HUES64 (cell line): ENCODE measurements at regions not wholly inside any gene's neighbourhood (a gene's known extent, or its start where the extent isn't known, plus 50 kb on each side); places are given as distances from the start of the nearest gene placed in this dataset.

ENCODE experiments used
- H3K27ac ChIP-seq: 2 replicates; pipeline ENCODE4 v1.7.0; 2013; ENCODE audit warnings: low read depth, low read length, inconsistent platforms
- H3K27me3 ChIP-seq: 2 replicates; pipeline ENCODE4 v1.6.1; 2013; ENCODE audit warnings: mild to moderate bottlenecking, low read length; ENCODE audit not compliant: insufficient read depth
- H3K36me3 ChIP-seq: 2 replicates; pipeline ENCODE4 v1.6.1; 2013; ENCODE audit warnings: mild to moderate bottlenecking, low read length; ENCODE audit not compliant: insufficient read depth
- H3K4me1 ChIP-seq: 2 replicates; pipeline ENCODE4 v1.6.1; 2013; ENCODE audit warnings: mild to moderate bottlenecking, low read length, moderate library complexity; ENCODE audit not compliant: insufficient read depth
- H3K4me3 ChIP-seq: 2 replicates; pipeline ENCODE4 v1.5.1; 2013; ENCODE audit warnings: mild to moderate bottlenecking, low read length, moderate library complexity
- H3K9ac ChIP-seq: 2 replicates; pipeline ENCODE4 v1.6.1; 2013; ENCODE audit warnings: mild to moderate bottlenecking, low read depth, low read length
- H3K9me3 ChIP-seq: 2 replicates; pipeline ENCODE4 v1.6.1; 2013; ENCODE audit warnings: low read depth, low read length; ENCODE audit not compliant: insufficient read depth
- WGBS: fragments of 150-250, 120-280 bp; methylation state at CpG from one replicate; pipeline ENCODE4 v1.1.7; 2013; ENCODE audit warnings: missing lambda C conversion rate; 5-methylcytosine and 5-hydroxymethylcytosine counted together

DNA sequence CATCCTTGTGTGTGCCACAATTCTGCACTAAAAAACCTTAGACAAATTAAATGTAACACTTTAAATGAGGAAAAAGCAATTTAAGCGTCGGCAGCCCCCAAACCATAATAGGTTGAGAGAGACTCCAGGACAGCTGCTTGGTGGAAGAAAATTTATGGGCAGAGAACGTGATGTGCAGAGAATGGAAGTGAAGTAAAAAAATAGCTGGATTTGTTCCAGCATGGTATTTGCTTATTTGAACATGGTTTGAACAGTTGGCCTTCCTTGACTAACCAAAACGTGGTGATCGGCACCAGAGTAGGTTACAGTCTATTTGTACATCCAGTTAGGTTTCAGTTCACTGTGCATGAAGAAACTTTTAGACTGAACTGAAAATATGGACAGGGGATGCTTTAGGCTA lies 343.0 kb upstream of the CPEB2 start:
- WGBS, result 96% methylated on average over 5 of the region's 5 CpGs
- no peak overlapping the region for H3K4me3 ChIP-seq
- H3K9me3 ChIP-seq, result 0 out of 2 replicates have a peak, but pooled peaks cover under 1% of the 10 kb centered on the region
- no peaks in the 10 kb centered on the region for H3K36me3 ChIP-seq
- H3K9ac ChIP-seq, result no peak overlapping the region
- no peaks in the 10 kb centered on the region for H3K27me3 ChIP-seq
- H3K4me1 ChIP-seq, result no peaks in the 10 kb centered on the region
- H3K27ac ChIP-seq, result no peak overlapping the region

- H3K27me3 ChIP-seq, result no peaks in the 10 kb centered on the region
- H3K9ac ChIP-seq, result no peak overlapping the region
- peaks cover 8% of the 10 kb centered on the region for H3K9me3 ChIP-seq
- no peak overlapping the region for H3K4me3 ChIP-seq
- H3K36me3 ChIP-seq, result no peaks in the 10 kb centered on the region
- 93% methylated on average over 2 of the region's 2 CpGs for WGBS
- no peak overlapping the region for H3K27ac ChIP-seq
- no peaks in the 10 kb centered on the region for H3K4me1 ChIP-seq
These were observed 334.6 kb upstream of the CPEB2 start for GRCh38 chr4:14667624-14668151.

DNA sequence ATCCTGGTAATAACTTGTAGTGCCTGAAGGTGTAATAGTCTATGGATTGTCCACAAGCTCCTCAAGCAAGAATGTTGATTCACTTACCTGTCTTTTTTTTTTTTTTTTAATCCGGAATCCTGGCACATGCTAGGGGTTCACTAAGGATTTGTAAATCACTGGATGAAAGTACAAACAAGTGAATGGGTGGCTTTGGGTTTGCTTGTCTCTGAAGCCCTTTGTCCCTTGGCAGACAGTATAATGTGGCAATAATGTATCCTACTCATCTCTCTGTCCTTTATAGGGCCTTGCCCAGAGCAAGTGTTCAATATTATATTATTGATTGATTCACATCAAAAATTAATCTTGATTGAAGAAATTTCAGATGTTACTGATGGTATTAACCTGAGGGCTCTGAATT lies 334.0 kb upstream of the CPEB2 start:
- H3K4me3 ChIP-seq, result no peak overlapping the region
- no peak overlapping the region for H3K9ac ChIP-seq
- H3K27ac ChIP-seq, result no peak overlapping the region
- H3K4me1 ChIP-seq, result no peaks in the 10 kb centered on the region
- H3K36me3 ChIP-seq, result no peaks in the 10 kb centered on the region
- peaks cover 8% of the 10 kb centered on the region for H3K9me3 ChIP-seq
- 100% methylated on average over 1 of the region's 1 CpG for WGBS
- H3K27me3 ChIP-seq, result no peaks in the 10 kb centered on the region

DNA sequence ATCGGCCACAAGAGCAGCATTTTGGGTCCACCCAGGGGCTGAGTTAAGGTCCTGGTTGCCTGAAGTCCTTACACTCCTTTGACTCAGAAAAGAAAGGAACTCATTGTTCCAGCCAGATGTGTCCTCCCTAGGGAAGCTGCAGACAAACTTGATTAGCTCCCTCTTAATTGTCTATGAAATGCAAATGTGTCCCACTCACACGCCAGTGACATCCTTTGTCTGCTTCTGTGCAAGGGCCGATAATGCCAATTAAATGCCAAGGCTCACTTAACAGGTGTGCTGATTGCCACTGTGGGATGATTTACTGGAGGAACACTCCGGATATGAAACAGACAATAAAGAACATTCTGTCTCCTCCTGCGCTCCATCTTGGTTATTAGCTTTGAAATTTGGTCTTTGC lies 332.9 kb upstream of the CPEB2 start:
- WGBS, result 86% methylated on average over 5 of the region's 5 CpGs
- Histone ChIP-seq H3K36me3 (no peaks in the 10 kb centered on the region), H3K9ac (no peak overlapping the region), H3K27me3 (no peaks in the 10 kb centered on the region), H3K4me3 (no peak overlapping the region), H3K9me3 (peaks cover 8% of the 10 kb centered on the region), H3K27ac (no peak overlapping the region), H3K4me1 (no peaks in the 10 kb centered on the region)

- peaks cover 8% of the 10 kb centered on the region for H3K9me3 ChIP-seq
- H3K4me3 ChIP-seq, result no peak overlapping the region
- H3K9ac ChIP-seq, result no peak overlapping the region
- H3K27me3 ChIP-seq, result no peaks in the 10 kb centered on the region
- no peaks in the 10 kb centered on the region for H3K4me1 ChIP-seq
- no peaks in the 10 kb centered on the region for H3K36me3 ChIP-seq
- no peak overlapping the region for H3K27ac ChIP-seq
- 100% methylated on average over 2 of the region's 2 CpGs for WGBS
These were observed 331.1 kb upstream of the CPEB2 start for GRCh38 chr4:14671146-14671545.

- Histone ChIP-seq H3K27me3 (no peaks in the 10 kb centered on the region), H3K9ac (no peak overlapping the region), H3K36me3 (no peaks in the 10 kb centered on the region), H3K4me3 (no peak overlapping the region), H3K4me1 (no peaks in the 10 kb centered on the region), H3K9me3 (no peaks in the 10 kb centered on the region), H3K27ac (no peak overlapping the region)
- 94% methylated on average over 3 of the region's 3 CpGs for WGBS
These were observed 326.8 kb upstream of the CPEB2 start for GRCh38 chr4:14675279-14675985.

- Histone ChIP-seq H3K4me1 (no peaks in the 10 kb centered on the region), H3K4me3 (no peak overlapping the region), H3K9me3 (no peaks in the 10 kb centered on the region), H3K27me3 (no peaks in the 10 kb centered on the region), H3K9ac (no peak overlapping the region), H3K27ac (no peak overlapping the region), H3K36me3 (no peaks in the 10 kb centered on the region)
- WGBS, result 96% methylated on average over 3 of the region's 5 CpGs
These were observed 322.4 kb upstream of the CPEB2 start for GRCh38 chr4:14679906-14680305.

- Histone ChIP-seq H3K4me1 (no peaks in the 10 kb centered on the region), H3K36me3 (no peaks in the 10 kb centered on the region), H3K9ac (no peak overlapping the region), H3K27ac (no peak overlapping the region), H3K27me3 (no peaks in the 10 kb centered on the region), H3K9me3 (no peaks in the 10 kb centered on the region), H3K4me3 (no peak overlapping the region)
- 71% methylated on average over 4 of the region's 4 CpGs for WGBS
These were observed 321.0 kb upstream of the CPEB2 start for GRCh38 chr4:14681330-14681729.

DNA sequence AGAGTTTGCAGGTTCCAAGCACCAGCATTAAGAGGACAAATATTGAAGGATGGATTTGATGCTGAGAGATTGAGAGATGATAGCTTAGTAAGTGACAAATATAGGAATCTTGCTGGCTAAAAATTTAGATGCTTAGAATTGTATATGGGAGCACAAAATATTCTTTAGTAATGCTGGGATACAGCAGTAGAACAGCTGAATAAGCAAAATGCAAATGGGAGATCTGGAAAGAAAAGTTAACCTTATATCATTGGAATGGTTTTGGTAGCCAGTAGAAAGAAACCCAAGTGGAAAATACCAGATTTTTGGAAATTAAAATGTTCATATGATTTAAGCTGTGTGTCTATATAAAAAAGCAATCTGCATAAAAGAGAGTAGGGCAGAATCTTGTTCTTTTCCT lies 308.6 kb upstream of the CPEB2 start:
- Histone ChIP-seq H3K9ac (no peak overlapping the region), H3K36me3 (no peaks in the 10 kb centered on the region), H3K4me1 (no peaks in the 10 kb centered on the region), H3K27me3 (no peaks in the 10 kb centered on the region), H3K4me3 (no peak overlapping the region), H3K9me3 (peaks cover 13% of the 10 kb centered on the region; the same call in 1 of the 2 replicates), H3K27ac (no peak overlapping the region)

DNA sequence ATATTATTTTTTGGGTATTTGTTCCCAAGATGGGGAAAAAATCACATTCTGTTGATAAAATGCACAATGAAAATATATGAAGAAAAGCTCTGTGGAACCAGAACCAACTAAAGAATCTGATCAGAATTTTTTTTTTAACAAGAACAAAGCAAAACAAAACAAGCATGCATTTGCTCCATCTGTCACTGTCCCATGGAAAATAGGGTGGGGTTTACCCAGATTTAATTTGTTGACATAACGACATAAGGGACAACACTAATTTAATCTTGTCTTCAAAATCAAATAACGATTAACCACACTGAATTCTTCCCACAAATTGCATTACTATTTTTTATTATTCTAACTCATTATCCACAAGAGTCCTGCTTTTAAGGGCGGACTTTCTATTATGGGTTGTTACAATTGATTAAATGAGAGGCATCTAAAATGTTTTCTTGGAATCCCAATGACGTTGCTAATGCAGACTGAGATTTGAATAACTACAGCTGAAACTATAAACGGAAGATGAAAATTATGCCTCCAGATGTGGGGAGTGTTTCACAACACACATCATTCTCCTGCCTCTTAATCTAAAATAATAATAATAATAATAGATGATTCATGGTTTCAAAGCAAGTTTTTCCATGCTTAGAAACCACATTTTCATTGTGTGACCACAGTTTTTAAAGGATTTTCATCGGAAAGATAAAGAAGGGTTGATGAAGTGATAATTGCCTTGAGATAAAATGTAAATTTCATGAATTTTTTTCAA lies 307.0 kb upstream of the CPEB2 start:
- 88% methylated on average over 6 of the region's 6 CpGs for WGBS
- H3K4me3 ChIP-seq, result no peak overlapping the region

GRCh38 chr4:14700083-14700482 lies 302.2 kb upstream of the CPEB2 start:
- Histone ChIP-seq H3K4me1 (no peaks in the 10 kb centered on the region), H3K9ac (no peak overlapping the region), H3K36me3 (no peaks in the 10 kb centered on the region), H3K4me3 (no peak overlapping the region), H3K27me3 (no peaks in the 10 kb centered on the region), H3K27ac (no peak overlapping the region), H3K9me3 (no peaks in the 10 kb centered on the region)

More for the DNA sequence above, 307.0 kb upstream of the CPEB2 start:
- no peak overlapping the region for H3K27ac ChIP-seq
- no peaks in the 10 kb centered on the region for H3K27me3 ChIP-seq
- peaks cover 13% of the 10 kb centered on the region; the same call in 1 of the 2 replicates for H3K9me3 ChIP-seq
- H3K36me3 ChIP-seq, result no peaks in the 10 kb centered on the region
- H3K9ac ChIP-seq, result no peak overlapping the region
- no peaks in the 10 kb centered on the region for H3K4me1 ChIP-seq
